BLaER1 treated with 17β-estradiol and CSF1 and Interleukin-3, amounts not matched to agents 10 nM and 100 nM (cell line): ENCODE measurements at regions not wholly inside any gene's neighbourhood (a gene's known extent, or its start where the extent isn't known, plus 50 kb on each side); places are given as distances from the start of the nearest gene placed in this dataset.

Source experiments
- H3K27ac ChIP-seq, 11 experiments: shearing (Covaris generic); formaldehyde crosslinking; 2 replicates each; pipeline ENCODE4 v1.8.1; 2022
- H3K27me3 ChIP-seq, 11 experiments: shearing (Covaris generic); formaldehyde crosslinking; 2 replicates each; pipeline ENCODE4 v1.8.1; 2022
- H3K36me3 ChIP-seq, 11 experiments: shearing (Covaris generic); formaldehyde crosslinking; 2 replicates each; pipeline ENCODE4 v1.8.1; 2022
- H3K4me1 ChIP-seq, 10 experiments: shearing (Covaris generic); formaldehyde crosslinking; 2 replicates each; pipeline ENCODE4 v1.8.1; 2022
- H3K4me2 ChIP-seq, 11 experiments: shearing (Covaris generic); formaldehyde crosslinking; 2 replicates each; pipeline ENCODE4 v1.8.1; 2022
- H3K4me3 ChIP-seq, 10 experiments: shearing (Covaris generic); formaldehyde crosslinking; 2 replicates each; pipeline ENCODE4 v1.8.1; 2022
- H3K9ac ChIP-seq, 11 experiments: shearing (Covaris generic); formaldehyde crosslinking; 2 replicates each; pipeline ENCODE4 v1.8.1; 2022
- H3K9me3 ChIP-seq, 11 experiments: shearing (Covaris generic); formaldehyde crosslinking; replicated peaks in 1 of 11; 2 replicates each; pipeline ENCODE4 v1.8.1; 2022
- H4K20me1 ChIP-seq, 11 experiments: shearing (Covaris generic); formaldehyde crosslinking; 2 replicates each; pipeline ENCODE4 v1.8.1; 2022
- Cebpa-rat ChIP-seq, 11 experiments: shearing (Covaris generic); IDR thresholded peaks; 2 replicates each; pipeline ENCODE4 v1.8.1; 2022

DNA sequence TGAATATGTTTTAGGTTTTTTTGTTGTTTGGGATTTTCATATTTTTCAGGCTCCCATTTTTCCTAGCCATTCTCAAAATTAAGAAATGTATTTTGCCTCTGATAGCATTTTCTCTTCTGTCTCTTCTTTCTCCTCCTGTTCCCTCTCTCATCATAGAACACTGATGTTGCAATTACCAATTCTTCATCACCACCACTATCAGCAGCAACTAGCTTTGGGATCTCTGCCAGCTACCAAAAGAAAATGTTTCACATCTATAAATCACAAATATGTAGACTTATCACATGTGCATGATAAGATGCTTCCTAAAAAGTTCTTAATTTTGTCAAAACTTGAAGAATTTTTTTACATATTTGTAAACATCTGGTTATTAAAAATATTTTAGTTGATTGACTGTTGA lies 887.1 kb downstream of the MAT2B start:
- no peaks in the 10 kb centered on the region for H3K36me3 ChIP-seq
- no peak for TF ChIP-seq Cebpa-rat (IDR thresholded peaks at IDR 0.05)
- H3K4me3 ChIP-seq: no peak overlapping the region
- peaks cover 0 to 11% (median 5%) of the 10 kb centered on the region in 10 experiments; a peak in 7 of 20 replicates for H3K4me1 ChIP-seq
- no peaks in the 10 kb centered on the region for H3K27me3 ChIP-seq
- H3K9ac ChIP-seq: no peak overlapping the region
- no peak overlapping the region for H3K27ac ChIP-seq
- H3K4me2 ChIP-seq: no peak overlapping the region
- H3K9me3 ChIP-seq: no peaks in the 10 kb centered on the region
- H4K20me1 ChIP-seq: no peaks in the 10 kb centered on the region

DNA sequence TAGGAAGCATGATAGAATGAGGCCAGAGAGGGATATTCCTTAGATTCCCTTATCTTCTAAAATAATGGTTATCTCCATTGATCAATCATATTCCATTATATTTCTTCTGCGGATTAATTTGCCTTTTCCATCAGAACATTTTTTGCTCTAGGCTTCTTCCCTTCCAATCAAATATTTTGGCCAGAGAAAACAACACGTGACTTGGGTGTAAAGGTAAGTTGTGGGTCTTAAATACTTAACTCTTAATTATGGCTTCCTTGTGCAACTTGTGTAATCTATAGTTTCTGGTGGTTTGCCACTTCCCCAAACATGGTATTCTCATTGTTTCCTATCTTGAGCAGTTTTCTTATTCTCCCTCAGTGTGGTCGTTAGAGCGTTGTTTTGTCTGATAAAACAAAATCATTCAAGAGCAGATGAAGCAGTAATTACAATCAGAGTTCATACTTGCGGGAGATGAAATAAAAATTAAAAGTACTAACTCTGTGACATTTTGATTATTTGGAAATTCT lies 889.3 kb downstream of the MAT2B start:
- H3K4me1 ChIP-seq: peaks cover 0 to 11% (median 5%) of the 10 kb centered on the region in 10 experiments; a peak in 7 of 20 replicates
- no peaks in the 10 kb centered on the region for H3K9me3 ChIP-seq
- H3K9ac ChIP-seq: no peak overlapping the region
- 0 out of 22 replicates have a peak, but pooled peaks of 1 of the 11 experiments have one; percentile 18 for TF ChIP-seq Cebpa-rat (IDR thresholded peaks at IDR 0.05)
- H3K27me3 ChIP-seq: no peaks in the 10 kb centered on the region
- H3K36me3 ChIP-seq: no peaks in the 10 kb centered on the region
- H3K27ac ChIP-seq: no peak overlapping the region
- H4K20me1 ChIP-seq: no peaks in the 10 kb centered on the region
- H3K4me2 ChIP-seq: peak overlapping the region in 6 of 11 experiments; percentile 8 to 40 (median 16); a peak in 7 of 22 replicates
- no peak overlapping the region for H3K4me3 ChIP-seq

DNA sequence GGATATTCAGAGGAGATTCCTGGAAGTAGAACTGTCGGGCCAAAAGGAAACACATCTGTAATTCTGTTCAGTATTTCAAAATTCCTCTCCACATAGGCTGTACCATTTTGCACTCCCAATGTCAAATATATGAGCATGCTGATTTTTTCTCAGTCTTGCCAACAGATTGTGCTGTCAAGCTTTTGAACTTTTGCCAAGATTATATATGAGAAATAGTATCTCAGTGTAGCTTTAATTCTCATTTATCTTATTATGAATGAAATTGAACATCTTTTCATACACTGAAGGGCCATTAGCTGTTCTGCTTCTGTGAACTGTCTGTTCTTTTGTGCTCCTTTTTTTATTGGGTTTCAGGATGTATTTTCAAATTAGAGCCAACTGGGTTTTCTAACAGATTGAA lies 907.1 kb downstream of the MAT2B start:
- Histone ChIP-seq H3K4me3 (no peak overlapping the region), H3K9me3 (no peaks in the 10 kb centered on the region), H3K4me2 (no peak overlapping the region), H3K27me3 (no peaks in the 10 kb centered on the region), H3K9ac (no peak overlapping the region), H4K20me1 (no peaks in the 10 kb centered on the region), H3K4me1 (no peaks in the 10 kb centered on the region), H3K36me3 (no peaks in the 10 kb centered on the region), H3K27ac (no peak overlapping the region)
- no peak for TF ChIP-seq Cebpa-rat (IDR thresholded peaks at IDR 0.05)

DNA sequence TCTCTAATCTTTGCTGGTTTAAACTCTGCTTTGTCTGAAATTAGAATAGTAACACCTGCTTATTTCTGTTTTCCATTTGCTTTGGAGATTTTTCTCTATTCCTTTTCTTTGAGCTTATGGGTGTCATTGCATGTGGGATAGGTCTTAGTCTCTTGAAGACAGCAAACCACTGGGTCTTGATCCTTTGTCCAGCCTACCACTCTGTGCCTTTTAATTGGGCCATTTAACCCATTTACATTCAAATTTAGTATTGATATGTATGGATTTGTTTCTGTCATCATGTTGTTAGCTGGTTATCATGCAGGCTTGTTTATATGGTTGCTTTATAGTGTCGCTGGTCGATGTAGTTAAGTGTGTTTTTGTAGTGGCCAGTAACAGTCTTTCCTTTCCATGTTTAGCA lies 914.7 kb downstream of the MAT2B start:
- no peak overlapping the region for H3K27ac ChIP-seq
- TF ChIP-seq Cebpa-rat (IDR thresholded peaks at IDR 0.05): no peak
- H3K9me3 ChIP-seq: peaks cover 38 to 49% (median 44%) of the 10 kb centered on the region in 11 experiments
- H3K4me1 ChIP-seq: no peaks in the 10 kb centered on the region
- no peak overlapping the region for H3K4me3 ChIP-seq
- H4K20me1 ChIP-seq: no peaks in the 10 kb centered on the region
- H3K36me3 ChIP-seq: no peaks in the 10 kb centered on the region
- no peak overlapping the region for H3K9ac ChIP-seq
- no peaks in the 10 kb centered on the region for H3K27me3 ChIP-seq
- H3K4me2 ChIP-seq: no peak overlapping the region

DNA sequence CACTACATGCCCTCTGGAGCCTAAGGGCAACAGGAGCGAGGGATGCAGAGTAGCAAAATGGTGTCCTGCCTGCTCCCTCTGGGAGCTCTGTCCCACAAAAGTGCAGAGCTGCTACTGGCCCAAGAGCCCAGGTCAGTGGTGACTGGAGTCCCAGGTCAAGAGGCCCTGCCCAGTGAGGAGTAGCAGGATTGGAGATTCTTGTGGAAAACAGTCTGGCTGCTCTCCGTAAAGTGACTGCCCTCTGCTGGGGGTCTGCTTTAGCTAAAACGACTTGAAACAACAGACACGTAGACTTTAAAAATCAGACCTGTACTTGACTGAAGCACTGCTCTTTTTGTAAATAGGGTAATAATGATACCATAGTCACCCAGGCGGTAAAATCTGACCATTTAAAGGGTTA lies 917.0 kb downstream of the MAT2B start:
- H3K4me1 ChIP-seq: no peaks in the 10 kb centered on the region
- no peak overlapping the region for H3K27ac ChIP-seq
- no peak overlapping the region for H3K4me2 ChIP-seq
- no peak overlapping the region for H3K4me3 ChIP-seq
- H3K36me3 ChIP-seq: no peaks in the 10 kb centered on the region
- TF ChIP-seq Cebpa-rat (IDR thresholded peaks at IDR 0.05): no peak
- H3K9ac ChIP-seq: no peak overlapping the region
- H3K9me3 ChIP-seq: peaks cover 38 to 49% (median 44%) of the 10 kb centered on the region in 11 experiments
- no peaks in the 10 kb centered on the region for H4K20me1 ChIP-seq
- no peaks in the 10 kb centered on the region for H3K27me3 ChIP-seq

DNA sequence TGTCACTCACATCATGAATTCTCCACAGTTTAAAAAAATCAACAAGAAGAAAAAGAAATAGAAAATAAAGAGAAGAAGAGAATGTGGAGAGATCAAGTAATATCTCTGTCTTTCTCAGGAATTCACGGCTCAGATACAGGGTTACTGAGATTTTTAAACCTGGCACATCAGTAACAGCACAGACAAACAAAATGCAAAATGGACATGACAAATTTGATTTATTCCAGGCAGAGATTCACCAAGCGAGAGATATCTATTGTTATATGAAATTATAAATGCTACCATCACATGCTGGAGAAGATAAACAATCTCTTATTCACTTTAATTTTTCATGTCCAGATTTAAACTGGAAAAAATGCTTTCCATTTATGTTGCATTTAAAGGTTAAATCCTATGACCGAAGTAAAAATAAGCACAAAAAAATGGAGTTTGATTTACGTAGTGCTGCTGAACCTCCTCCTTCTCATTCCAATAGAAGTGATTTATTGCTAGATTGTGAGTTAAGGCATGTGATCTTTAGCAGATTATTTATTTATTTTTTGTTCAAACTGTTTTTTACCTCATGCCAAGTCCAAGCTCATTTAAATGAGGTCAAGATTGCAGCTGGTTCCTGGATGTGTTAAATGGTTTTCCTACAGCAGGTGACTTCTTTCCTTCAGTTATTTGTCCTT lies 926.4 kb downstream of the MAT2B start:
- H3K4me3 ChIP-seq: no peak overlapping the region
- no peaks in the 10 kb centered on the region for H3K27me3 ChIP-seq
- TF ChIP-seq Cebpa-rat (IDR thresholded peaks at IDR 0.05): no peak
- H3K27ac ChIP-seq: no peak overlapping the region
- no peak overlapping the region for H3K4me2 ChIP-seq
- no peaks in the 10 kb centered on the region for H3K4me1 ChIP-seq
- no peak overlapping the region for H3K9ac ChIP-seq
- no peaks in the 10 kb centered on the region for H4K20me1 ChIP-seq
- H3K36me3 ChIP-seq: no peaks in the 10 kb centered on the region
- peaks cover 0 to 8% (median 0%) of the 10 kb centered on the region in 11 experiments; a peak in 2 of 22 replicates for H3K9me3 ChIP-seq

DNA sequence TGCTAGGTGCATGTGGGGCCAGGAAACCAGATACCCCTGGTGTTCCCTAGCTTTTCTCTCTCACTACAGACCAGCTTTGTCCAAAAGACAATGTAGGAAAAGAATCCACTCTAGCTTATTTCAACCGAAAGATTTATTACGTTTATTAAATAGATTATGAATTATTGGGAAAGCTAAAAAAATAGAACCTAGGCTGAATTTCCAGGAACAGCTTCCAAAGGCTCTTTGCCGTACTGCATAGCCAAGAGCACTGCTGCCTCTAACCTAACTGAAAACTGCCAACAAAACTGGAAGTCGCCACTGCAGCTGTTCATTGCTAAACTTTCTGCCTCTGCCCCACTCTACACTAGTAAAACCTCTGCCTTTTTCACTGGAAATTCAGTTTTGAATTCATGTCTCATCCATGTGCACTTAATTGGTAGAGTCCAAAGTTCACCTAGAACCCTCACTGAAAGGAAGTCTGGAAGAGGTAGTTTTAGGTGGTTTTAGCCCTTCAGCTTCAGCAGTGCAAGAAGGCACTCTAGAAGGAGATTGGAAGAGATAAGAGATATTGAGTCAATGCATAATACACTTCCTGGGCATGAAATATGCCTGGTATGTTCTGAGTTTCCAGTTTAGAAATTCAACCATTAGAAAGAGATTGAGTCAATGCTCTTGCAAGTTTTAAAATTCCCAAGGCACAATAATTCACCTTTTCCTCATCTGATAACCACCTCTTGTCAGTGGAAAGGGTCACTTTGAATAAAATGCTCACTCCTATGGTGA lies 927.9 kb downstream of the MAT2B start:
- H3K4me1 ChIP-seq: no peaks in the 10 kb centered on the region
- peaks cover 0 to 8% (median 0%) of the 10 kb centered on the region in 11 experiments; a peak in 2 of 22 replicates for H3K9me3 ChIP-seq
- H3K27ac ChIP-seq: no peak overlapping the region
- H3K36me3 ChIP-seq: no peaks in the 10 kb centered on the region
- no peaks in the 10 kb centered on the region for H4K20me1 ChIP-seq
- no peaks in the 10 kb centered on the region for H3K27me3 ChIP-seq
- TF ChIP-seq Cebpa-rat (IDR thresholded peaks at IDR 0.05): no peak
- H3K4me2 ChIP-seq: no peak overlapping the region
- no peak overlapping the region for H3K4me3 ChIP-seq
- no peak overlapping the region for H3K9ac ChIP-seq

DNA sequence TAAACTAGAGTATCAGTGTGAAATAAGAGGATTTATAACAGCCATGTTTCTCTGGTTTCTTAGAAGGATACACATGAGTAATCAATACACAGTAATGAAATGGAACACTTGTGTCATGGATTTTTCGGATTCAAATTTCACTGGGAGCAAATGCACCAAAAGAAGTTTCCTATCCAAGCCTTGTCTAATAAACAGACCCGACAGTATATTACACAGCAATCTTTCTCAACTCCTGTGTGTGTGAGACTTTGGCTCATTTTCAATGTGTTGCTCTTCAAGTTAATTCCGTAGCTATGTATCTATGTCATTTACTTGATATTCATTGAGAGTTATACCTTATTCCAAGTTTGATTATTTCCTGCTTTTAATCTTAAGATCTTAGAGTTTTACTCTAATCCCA lies 930.2 kb downstream of the MAT2B start:
- no peaks in the 10 kb centered on the region for H3K36me3 ChIP-seq
- no peaks in the 10 kb centered on the region for H4K20me1 ChIP-seq
- H3K9me3 ChIP-seq: no peaks in the 10 kb centered on the region
- no peak overlapping the region for H3K4me2 ChIP-seq
- H3K4me1 ChIP-seq: no peaks in the 10 kb centered on the region
- TF ChIP-seq Cebpa-rat (IDR thresholded peaks at IDR 0.05): no peak
- no peaks in the 10 kb centered on the region for H3K27me3 ChIP-seq
- H3K4me3 ChIP-seq: no peak overlapping the region
- H3K27ac ChIP-seq: no peak overlapping the region
- H3K9ac ChIP-seq: no peak overlapping the region

DNA sequence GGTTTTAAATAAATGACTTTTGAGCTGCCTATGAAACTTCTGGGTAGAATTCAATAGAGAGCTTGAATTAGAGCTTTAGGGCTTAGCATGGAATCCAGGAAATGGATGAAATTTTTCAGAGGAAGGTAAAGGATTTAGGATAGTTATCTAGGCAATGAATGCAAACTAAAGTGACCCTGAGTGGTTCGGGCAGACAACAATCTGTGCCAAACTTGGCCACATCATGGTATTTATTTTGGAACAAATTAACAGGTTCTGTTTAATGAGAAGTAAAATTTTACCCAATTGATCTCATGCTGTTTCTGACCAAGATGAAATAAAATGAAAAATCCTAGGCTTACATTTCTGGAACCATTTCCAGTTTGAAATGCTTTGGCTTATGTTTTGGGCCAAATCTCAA lies 934.4 kb downstream of the MAT2B start:
- Histone ChIP-seq H3K27ac (no peak overlapping the region), H3K27me3 (no peaks in the 10 kb centered on the region), H4K20me1 (no peaks in the 10 kb centered on the region), H3K4me2 (no peak overlapping the region), H3K9me3 (0 out of 22 replicates have a peak, but pooled peaks cover 0 to 4% (median 0%) of the 10 kb centered on the region in 11 experiments), H3K4me1 (no peaks in the 10 kb centered on the region), H3K36me3 (no peaks in the 10 kb centered on the region), H3K9ac (no peak overlapping the region), H3K4me3 (no peak overlapping the region)
- TF ChIP-seq Cebpa-rat (IDR thresholded peaks at IDR 0.05): no peak
